Activated B cell treated with CpG ODN at 0.5 μM for 24 hours (primary cell): ENCODE measurements at regions not wholly inside any gene's neighbourhood (a gene's known extent, or its start where the extent isn't known, plus 50 kb on each side); places are given as distances from the start of the nearest gene placed in this dataset.
"Not testable (repeated sequence)": the region's sequence is repeated elsewhere in the genome, so short reads cannot be mapped to it uniquely, and the experiment has no call there.

Experiments
- ATAC-seq: fragments of 200-7000 bp; cut with Tn5 transposase; one replicate; pipeline ENCODE4 v1.10.0; 2021; ENCODE audit warnings: low read depth, mild to moderate bottlenecking, moderate library complexity
- CTCF ChIA-PET: fragments of 350-600 bp; sonication (Branson Sonifier 250); formaldehyde crosslinking; loops from one replicate; lab custom pipeline; 2021; ENCODE audit warnings: antibody characterized with exemption; lab: Charles Lee
- POLR2A ChIA-PET: fragments of 350-600 bp; sonication (Branson Sonifier 250); formaldehyde crosslinking; loops from one replicate; lab custom pipeline; 2021; ENCODE audit warnings: antibody characterized with exemption; lab: Charles Lee
- DNase-seq: peaks from one replicate; pipeline ENCODE4 v3.0.0; 2022
- H3K27ac Mint-ChIP-seq: one replicate; pipeline ENCODE4 v1.8.0; 2020; ENCODE audit warnings: mixed read lengths
- H3K27me3 Mint-ChIP-seq: one replicate; pipeline ENCODE4 v1.8.0; 2021; ENCODE audit warnings: mixed read lengths
- H3K36me3 Mint-ChIP-seq: one replicate; pipeline ENCODE4 v1.8.0; 2021; ENCODE audit warnings: low read depth, mixed read lengths
- H3K4me1 Mint-ChIP-seq: one replicate; pipeline ENCODE4 v1.8.0; 2021; ENCODE audit warnings: mixed read lengths
- H3K4me3 Mint-ChIP-seq: one replicate; pipeline ENCODE4 v1.8.0; 2020; ENCODE audit warnings: mild to moderate bottlenecking, mixed read lengths
- H3K9me3 Mint-ChIP-seq: one replicate; pipeline ENCODE4 v1.8.0; 2020; ENCODE audit warnings: mixed read lengths
- intact Hi-C: fragments of 100-400 bp; cut with micrococcal nuclease; formaldehyde crosslinking; loops from one replicate; pipeline ENCODE4 v1.15.1; 2024
- TF ChIP-seq, protein P1 (sequence below): fragments of 200-600 bp; IDR thresholded peaks from one replicate; pipeline ENCODE4 v1.8.0; 2022; ENCODE audit warnings: antibody characterized with exemption, mild to moderate bottlenecking

DNA sequence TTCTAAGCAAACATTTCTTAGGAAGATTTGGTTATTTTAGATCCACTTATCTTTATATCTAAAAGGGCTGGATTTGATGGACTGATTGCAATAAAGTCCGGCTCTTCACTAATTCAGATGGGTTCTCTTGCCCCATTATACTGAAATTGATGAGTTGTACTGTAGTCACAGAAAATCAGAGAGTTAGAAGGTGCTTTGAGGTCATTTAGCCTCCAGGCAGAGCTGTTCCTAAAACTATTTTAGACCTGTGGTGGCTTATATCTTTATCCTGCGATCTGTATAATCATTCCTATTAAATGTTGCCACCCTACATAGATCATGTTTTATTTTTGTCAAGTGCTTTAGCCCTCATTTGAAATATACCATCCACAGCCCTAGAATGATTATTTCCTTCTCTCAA lies 61.3 kb upstream of the ATXN1 start:
- H3K9me3 Mint-ChIP-seq = no peaks in the 10 kb centered on the region
- intact Hi-C loops = no loop called here
- POLR2A ChIA-PET = no interaction called here
- CTCF ChIA-PET = no interaction called here
- no peak overlapping the region for H3K4me3 Mint-ChIP-seq
- H3K27me3 Mint-ChIP-seq = peaks cover 11% of the 10 kb centered on the region
- DNase-seq (no peak), ATAC-seq (no peak)
- TF ChIP-seq, protein P1, sequence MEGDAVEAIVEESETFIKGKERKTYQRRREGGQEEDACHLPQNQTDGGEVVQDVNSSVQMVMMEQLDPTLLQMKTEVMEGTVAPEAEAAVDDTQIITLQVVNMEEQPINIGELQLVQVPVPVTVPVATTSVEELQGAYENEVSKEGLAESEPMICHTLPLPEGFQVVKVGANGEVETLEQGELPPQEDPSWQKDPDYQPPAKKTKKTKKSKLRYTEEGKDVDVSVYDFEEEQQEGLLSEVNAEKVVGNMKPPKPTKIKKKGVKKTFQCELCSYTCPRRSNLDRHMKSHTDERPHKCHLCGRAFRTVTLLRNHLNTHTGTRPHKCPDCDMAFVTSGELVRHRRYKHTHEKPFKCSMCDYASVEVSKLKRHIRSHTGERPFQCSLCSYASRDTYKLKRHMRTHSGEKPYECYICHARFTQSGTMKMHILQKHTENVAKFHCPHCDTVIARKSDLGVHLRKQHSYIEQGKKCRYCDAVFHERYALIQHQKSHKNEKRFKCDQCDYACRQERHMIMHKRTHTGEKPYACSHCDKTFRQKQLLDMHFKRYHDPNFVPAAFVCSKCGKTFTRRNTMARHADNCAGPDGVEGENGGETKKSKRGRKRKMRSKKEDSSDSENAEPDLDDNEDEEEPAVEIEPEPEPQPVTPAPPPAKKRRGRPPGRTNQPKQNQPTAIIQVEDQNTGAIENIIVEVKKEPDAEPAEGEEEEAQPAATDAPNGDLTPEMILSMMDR = no peak
- H3K4me1 Mint-ChIP-seq = peaks cover 12% of the 10 kb centered on the region
- H3K36me3 Mint-ChIP-seq = no peaks in the 10 kb centered on the region
- H3K27ac Mint-ChIP-seq = no peak overlapping the region

DNA sequence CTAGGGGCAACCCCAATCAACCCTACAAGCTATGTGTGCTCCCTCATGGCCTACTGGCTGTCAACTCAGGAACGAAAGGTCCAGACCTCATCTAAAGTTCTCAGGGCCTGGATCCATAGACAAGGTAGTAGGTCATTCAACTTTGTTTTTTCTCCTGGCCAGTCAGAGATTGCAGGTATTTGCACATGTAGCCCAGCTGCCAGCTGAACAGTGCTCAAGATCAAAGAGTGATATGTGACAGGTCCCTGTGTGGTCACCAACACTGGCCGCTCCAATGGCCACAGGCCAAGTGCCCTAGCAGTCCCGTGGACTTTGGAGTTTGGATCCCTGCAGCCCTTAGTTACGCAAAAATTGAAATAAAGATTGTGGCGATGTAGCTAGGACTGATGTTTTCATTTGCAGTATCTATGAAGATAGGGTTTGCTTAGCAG lies 60.6 kb upstream of the ATXN1 start:
- no peak overlapping the region for H3K27ac Mint-ChIP-seq
- ATAC-seq (no peak), DNase-seq (no peak)
- peaks cover 12% of the 10 kb centered on the region for H3K4me1 Mint-ChIP-seq
- no peaks in the 10 kb centered on the region for H3K36me3 Mint-ChIP-seq
- ChIA-PET CTCF (no interaction called here), POLR2A (no interaction called here)
- no peaks in the 10 kb centered on the region for H3K9me3 Mint-ChIP-seq
- intact Hi-C loops = no loop called here
- H3K4me3 Mint-ChIP-seq = no peak overlapping the region
- TF ChIP-seq, protein P1 = no peak
- H3K27me3 Mint-ChIP-seq = peaks cover 13% of the 10 kb centered on the region

DNA sequence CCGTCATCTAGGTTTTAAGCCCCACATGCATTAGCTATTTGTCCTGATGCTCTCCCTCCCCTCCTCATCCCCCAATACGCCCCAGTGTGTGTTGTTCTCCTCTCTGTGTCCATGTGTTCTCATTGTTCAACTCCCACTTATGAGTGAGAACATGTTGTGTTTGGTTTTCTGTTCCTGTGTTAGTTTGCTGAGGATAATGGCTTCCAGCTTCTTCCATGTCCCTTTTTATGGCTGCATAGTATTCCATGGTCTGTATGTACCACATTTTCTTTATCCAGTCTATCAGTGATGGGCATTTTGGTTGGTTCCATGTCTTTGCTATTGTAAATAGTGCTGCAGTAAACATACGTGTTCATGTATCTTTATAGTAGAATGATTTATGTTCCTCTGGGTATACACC lies 59.0 kb upstream of the ATXN1 start:
- intact Hi-C loops, H3K36me3 Mint-ChIP-seq, POLR2A ChIA-PET, H3K4me3 Mint-ChIP-seq, H3K9me3 Mint-ChIP-seq, DNase-seq, H3K27ac Mint-ChIP-seq, ATAC-seq: not testable (repeated sequence)
- Mint-ChIP-seq H3K27me3 (peaks cover 14% of the 10 kb centered on the region), H3K4me1 (peaks cover 10% of the 10 kb centered on the region)
- CTCF ChIA-PET = interaction anchor here (0.7 kb wide), 1 partner anchor 502 kb away, joined by 3 read pairs; no protein-coding TSS in a partner anchor

DNA sequence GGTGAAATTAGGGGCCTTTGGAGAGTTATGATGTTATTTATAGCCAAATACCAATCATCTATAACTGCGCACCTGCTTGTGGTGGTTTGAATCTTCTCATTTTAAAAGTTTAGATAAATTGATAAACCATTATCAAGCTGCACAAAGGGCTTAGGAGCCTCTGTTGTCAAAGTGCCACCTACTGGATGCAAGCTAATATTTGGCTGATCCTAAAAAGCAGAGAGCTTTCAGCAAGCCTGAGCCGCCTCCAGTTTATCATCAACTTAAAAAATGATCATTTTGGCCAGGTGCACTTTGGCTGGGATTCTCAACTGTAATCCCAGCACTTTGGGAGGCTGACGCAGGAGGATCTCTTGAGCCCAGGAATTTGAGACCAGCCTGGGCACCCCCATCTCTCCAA lies 58.5 kb upstream of the ATXN1 start:
- Mint-ChIP-seq H3K9me3 (no peaks in the 10 kb centered on the region), H3K36me3 (no peaks in the 10 kb centered on the region), H3K27me3 (peaks cover 14% of the 10 kb centered on the region), H3K27ac (no peak overlapping the region), H3K4me3 (no peak overlapping the region), H3K4me1 (peaks cover 5% of the 10 kb centered on the region)
- ATAC-seq (no peak), DNase-seq (no peak)
- TF ChIP-seq, protein P1 = no peak
- CTCF ChIA-PET = interaction anchor here (0.7 kb wide), 1 partner anchor 502 kb away, joined by 3 read pairs; no protein-coding TSS in a partner anchor
- POLR2A ChIA-PET = no interaction called here
- intact Hi-C loops = no loop called here

DNA sequence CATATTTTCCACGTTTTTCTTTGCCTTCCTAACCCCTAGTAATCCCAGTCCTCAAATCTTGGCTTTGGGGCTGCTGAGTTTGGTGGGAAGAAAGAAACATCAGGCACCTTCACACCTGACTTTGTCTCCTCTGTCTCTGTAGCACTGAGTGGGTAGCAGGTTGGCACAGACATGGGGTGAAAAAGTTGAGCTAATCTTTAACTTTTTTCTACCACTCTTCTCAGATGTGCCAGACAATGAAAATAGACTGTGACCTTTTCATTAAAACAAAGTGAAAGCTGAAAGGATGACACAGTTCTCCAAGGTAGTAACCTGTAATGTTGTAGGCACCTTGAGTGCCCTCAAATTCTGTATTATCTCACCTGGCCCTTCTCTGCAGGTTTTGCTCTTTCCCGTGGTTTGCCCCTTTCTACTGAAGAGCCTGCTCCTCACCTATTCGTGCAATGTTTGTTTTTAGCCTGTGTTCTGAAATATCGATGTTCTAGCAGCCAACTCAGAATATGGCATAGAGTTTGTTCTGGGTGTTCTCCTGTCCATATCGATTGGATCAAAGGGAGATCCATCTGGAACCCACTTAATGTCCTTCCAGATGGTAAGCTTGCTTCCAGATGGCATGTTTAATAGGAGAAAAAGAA lies 57.8 kb upstream of the ATXN1 start:
- TF ChIP-seq, protein P1 = no peak
- Mint-ChIP-seq H3K27ac (no peak overlapping the region), H3K4me1 (no peaks in the 10 kb centered on the region), H3K36me3 (no peaks in the 10 kb centered on the region), H3K9me3 (peaks cover 2% of the 10 kb centered on the region), H3K27me3 (peaks cover 14% of the 10 kb centered on the region), H3K4me3 (no peak overlapping the region)
- no peak for ATAC-seq
- CTCF ChIA-PET = interaction anchor here (0.7 kb wide), 1 partner anchor 501 kb away, joined by 3 read pairs; no protein-coding TSS in a partner anchor
- intact Hi-C loops = no loop called here
- POLR2A ChIA-PET = no interaction called here
- no peak for DNase-seq
